ENCODE measurements at regions not wholly inside any gene's neighbourhood (a gene's known extent, or its start where the extent isn't known, plus 50 kb on each side); places are given as distances from the start of the nearest gene placed in this dataset.

- no peak for TF ChIP-seq CTCF (conservative IDR thresholded peaks at IDR 0.05; ENCODE audit: low read depth, low read length)
- H3K4me3 ChIP-seq (ENCODE audit: low read depth, low read length) = no peak overlapping the region
- no peak for DNase-seq (ENCODE audit: low read depth)
Measured at GRCh38 chr1:5711956-5712645, 280.1 kb downstream of the NPHP4 start.

GRCh38 chr1:5711079-5711478, 281.1 kb downstream of the NPHP4 start:
- DNase-seq (ENCODE audit: low read depth) = no peak
- no peak overlapping the region for H3K4me3 ChIP-seq (ENCODE audit: low read depth, low read length)
- no peak for TF ChIP-seq CTCF (conservative IDR thresholded peaks at IDR 0.05; ENCODE audit: low read depth, low read length)

- no peak for DNase-seq (ENCODE audit: low read depth)
- no peak overlapping the region for H3K4me3 ChIP-seq (ENCODE audit: low read depth, low read length)
- no peak for TF ChIP-seq CTCF (conservative IDR thresholded peaks at IDR 0.05; ENCODE audit: low read depth, low read length)
Measured at GRCh38 chr1:5709976-5710375, 282.2 kb downstream of the NPHP4 start.

GRCh38 chr1:5709461-5709975, 282.7 kb downstream of the NPHP4 start:
- no peak for DNase-seq (ENCODE audit: low read depth)
- no peak for TF ChIP-seq CTCF (conservative IDR thresholded peaks at IDR 0.05; ENCODE audit: low read depth, low read length)
- no peak overlapping the region for H3K4me3 ChIP-seq (ENCODE audit: low read depth, low read length)

- no peak overlapping the region for H3K4me3 ChIP-seq (ENCODE audit: low read depth, low read length)
- no peak for TF ChIP-seq CTCF (conservative IDR thresholded peaks at IDR 0.05; ENCODE audit: low read depth, low read length)
- no peak for DNase-seq (ENCODE audit: low read depth)
Measured at GRCh38 chr1:5708346-5709245, 283.6 kb downstream of the NPHP4 start.

- no peak overlapping the region for H3K4me3 ChIP-seq (ENCODE audit: low read depth, low read length)
- DNase-seq (ENCODE audit: low read depth) = no peak
- TF ChIP-seq CTCF (conservative IDR thresholded peaks at IDR 0.05; ENCODE audit: low read depth, low read length) = no peak
Measured at GRCh38 chr1:5707566-5708345, 284.5 kb downstream of the NPHP4 start.

Measured in epithelial cell of proximal tubule (primary cell).